ENCODE measurements at regions not wholly inside any gene's neighbourhood (a gene's known extent, or its start where the extent isn't known, plus 50 kb on each side); places are given as distances from the start of the nearest gene placed in this dataset.

GRCh38 chr11:109251230-109251629, 170.8 kb upstream of the C11orf87 start:
- TF ChIP-seq POLR2A (IDR thresholded peaks at IDR 0.05; ENCODE audit: low read depth, low read length) (no peak), TAF1 (IDR thresholded peaks at IDR 0.05; ENCODE audit: borderline replicate concordance, low read depth, low read length) (no peak)

Measured in GM12892 (cell line).